Activated T-helper 1 cell treated with anti-CD3 and anti-CD28 coated beads, Interleukin-12 subunit alpha, Interleukin-12 subunit beta, Interleukin-2, Interleukin-4 antibody, amounts not matched to agents 30 ng/mL and 10 ng/mL and 1 ng/mL, durations not matched to agents 14 hours and 24 hours and 36 hours (primary cell): ENCODE measurements at regions not wholly inside any gene's neighbourhood (a gene's known extent, or its start where the extent isn't known, plus 50 kb on each side); places are given as distances from the start of the nearest gene placed in this dataset.
"Not testable (repeated sequence)": the region's sequence is repeated elsewhere in the genome, so short reads cannot be mapped to it uniquely, and the experiment has no call there.

Experiments
- DNase-seq: peaks from one replicate; pipeline ENCODE4 v3.0.0; 2021; ENCODE audit warnings: low spot score
- H3K27ac Mint-ChIP-seq: one replicate; pipeline ENCODE4 v1.8.0; 2021; ENCODE audit warnings: mild to moderate bottlenecking, mixed read lengths
- H3K27me3 Mint-ChIP-seq: one replicate; pipeline ENCODE4 v1.8.0; 2022; ENCODE audit warnings: mild to moderate bottlenecking, moderate library complexity, mixed read lengths; ENCODE audit not compliant: insufficient read depth
- H3K36me3 Mint-ChIP-seq: one replicate; pipeline ENCODE4 v1.8.0; 2021; ENCODE audit warnings: low read depth, mixed read lengths
- H3K4me1 Mint-ChIP-seq: one replicate; pipeline ENCODE4 v1.8.0; 2021; ENCODE audit warnings: low read depth, mixed read lengths
- H3K4me3 Mint-ChIP-seq: one replicate; pipeline ENCODE4 v1.8.0; 2021; ENCODE audit warnings: mild to moderate bottlenecking, moderate library complexity, mixed read lengths
- H3K9me3 Mint-ChIP-seq: one replicate; pipeline ENCODE4 v1.8.0; 2021; ENCODE audit warnings: mixed read lengths
- intact Hi-C: fragments of 100-400 bp; cut with micrococcal nuclease; formaldehyde crosslinking; loops from one replicate; pipeline ENCODE4 v1.15.1; 2024

GRCh38 chr6:886116-886515, 193.2 kb upstream of the EXOC2 start:
- H3K27me3 Mint-ChIP-seq, DNase-seq, H3K27ac Mint-ChIP-seq, H3K4me3 Mint-ChIP-seq, intact Hi-C loops, H3K36me3 Mint-ChIP-seq, H3K9me3 Mint-ChIP-seq: not testable (repeated sequence)
- H3K4me1 Mint-ChIP-seq, result peaks cover 12% of the 10 kb centered on the region

- Mint-ChIP-seq H3K27ac (no peak overlapping the region), H3K9me3 (no peaks in the 10 kb centered on the region), H3K4me1 (peaks cover 12% of the 10 kb centered on the region), H3K4me3 (no peak overlapping the region), H3K27me3 (peaks cover 6% of the 10 kb centered on the region), H3K36me3 (no peaks in the 10 kb centered on the region)
- no peak for DNase-seq
- intact Hi-C loops, result no loop called here
These were observed 192.2 kb upstream of the EXOC2 start for GRCh38 chr6:885051-885590.

DNA sequence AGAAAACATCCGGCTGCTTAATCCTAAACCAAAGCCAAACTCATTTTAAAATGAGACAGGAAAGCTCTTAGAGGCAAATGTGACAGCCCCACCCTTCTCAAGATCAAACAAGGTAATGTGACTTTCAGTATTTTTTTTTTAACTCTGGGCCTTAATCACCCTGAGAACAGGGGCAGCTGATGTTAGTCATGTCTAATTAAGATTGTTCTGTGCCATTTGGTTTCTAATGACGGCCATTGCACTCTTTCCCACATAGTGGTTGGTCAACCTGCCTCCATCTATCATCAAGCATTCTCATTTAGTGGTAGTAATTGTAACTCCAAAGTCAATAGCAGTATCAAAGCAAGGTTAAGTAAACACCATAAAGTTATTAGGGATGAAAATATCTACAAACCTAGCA, 191.6 kb upstream of the EXOC2 start:
- Mint-ChIP-seq H3K36me3 (no peaks in the 10 kb centered on the region), H3K9me3 (no peaks in the 10 kb centered on the region), H3K27ac (no peak overlapping the region), H3K27me3 (peaks cover 7% of the 10 kb centered on the region), H3K4me3 (no peak overlapping the region), H3K4me1 (peaks cover 12% of the 10 kb centered on the region)
- DNase-seq, result no peak
- intact Hi-C loops, result no loop called here

GRCh38 chr6:882084-882598, 189.2 kb upstream of the EXOC2 start:
- Mint-ChIP-seq H3K4me3 (no peak overlapping the region), H3K27ac (no peak overlapping the region), H3K9me3 (no peaks in the 10 kb centered on the region), H3K36me3 (no peaks in the 10 kb centered on the region), H3K4me1 (peaks cover 12% of the 10 kb centered on the region), H3K27me3 (peaks cover 11% of the 10 kb centered on the region)
- intact Hi-C loops, result no loop called here
- DNase-seq, result no peak

GRCh38 chr6:878179-878578, 185.2 kb upstream of the EXOC2 start:
- Mint-ChIP-seq H3K4me3 (no peak overlapping the region), H3K9me3 (no peaks in the 10 kb centered on the region), H3K36me3 (no peaks in the 10 kb centered on the region), H3K27me3 (peaks cover 15% of the 10 kb centered on the region), H3K4me1 (no peaks in the 10 kb centered on the region), H3K27ac (no peak overlapping the region)
- no peak for DNase-seq
- intact Hi-C loops, result no loop called here

- H3K9me3 Mint-ChIP-seq, result no peaks in the 10 kb centered on the region
- H3K4me3 Mint-ChIP-seq, result no peak overlapping the region
- peaks cover 8% of the 10 kb centered on the region for H3K27me3 Mint-ChIP-seq
- no peak overlapping the region for H3K27ac Mint-ChIP-seq
- intact Hi-C loops, result no loop called here
- no peak for DNase-seq
- no peaks in the 10 kb centered on the region for H3K4me1 Mint-ChIP-seq
- no peaks in the 10 kb centered on the region for H3K36me3 Mint-ChIP-seq
These were observed 182.1 kb upstream of the EXOC2 start for GRCh38 chr6:875012-875411.

GRCh38 chr6:872570-873125, 179.7 kb upstream of the EXOC2 start:
- H3K27me3 Mint-ChIP-seq, result peaks cover 6% of the 10 kb centered on the region
- no peaks in the 10 kb centered on the region for H3K36me3 Mint-ChIP-seq
- no peaks in the 10 kb centered on the region for H3K4me1 Mint-ChIP-seq
- H3K9me3 Mint-ChIP-seq, result no peaks in the 10 kb centered on the region
- intact Hi-C loops, result no loop called here
- H3K27ac Mint-ChIP-seq, result no peak overlapping the region
- H3K4me3 Mint-ChIP-seq, result no peak overlapping the region
- DNase-seq, result no peak

GRCh38 chr6:871503-871902, 178.6 kb upstream of the EXOC2 start:
- intact Hi-C loops, result no loop called here

GRCh38 chr6:870096-870495, 177.2 kb upstream of the EXOC2 start:
- Mint-ChIP-seq H3K4me3 (no peak overlapping the region), H3K27me3 (peaks cover 2% of the 10 kb centered on the region), H3K4me1 (no peaks in the 10 kb centered on the region), H3K9me3 (no peaks in the 10 kb centered on the region), H3K27ac (no peak overlapping the region), H3K36me3 (no peaks in the 10 kb centered on the region)
- intact Hi-C loops, result no loop called here
- no peak for DNase-seq

More at GRCh38 chr6:871503-871902, 178.6 kb upstream of the EXOC2 start:
- Mint-ChIP-seq H3K36me3 (no peaks in the 10 kb centered on the region), H3K9me3 (no peaks in the 10 kb centered on the region), H3K27ac (no peak overlapping the region), H3K4me1 (no peaks in the 10 kb centered on the region), H3K27me3 (peaks cover 4% of the 10 kb centered on the region), H3K4me3 (no peak overlapping the region)
- DNase-seq, result no peak

GRCh38 chr6:868201-868600, 175.3 kb upstream of the EXOC2 start:
- no peak for DNase-seq
- no peak overlapping the region for H3K27ac Mint-ChIP-seq
- H3K9me3 Mint-ChIP-seq, result no peaks in the 10 kb centered on the region
- intact Hi-C loops, result no loop called here
- H3K4me3 Mint-ChIP-seq, result no peak overlapping the region
- H3K4me1 Mint-ChIP-seq, result no peaks in the 10 kb centered on the region
- H3K27me3 Mint-ChIP-seq, result peaks cover 3% of the 10 kb centered on the region
- no peaks in the 10 kb centered on the region for H3K36me3 Mint-ChIP-seq

DNA sequence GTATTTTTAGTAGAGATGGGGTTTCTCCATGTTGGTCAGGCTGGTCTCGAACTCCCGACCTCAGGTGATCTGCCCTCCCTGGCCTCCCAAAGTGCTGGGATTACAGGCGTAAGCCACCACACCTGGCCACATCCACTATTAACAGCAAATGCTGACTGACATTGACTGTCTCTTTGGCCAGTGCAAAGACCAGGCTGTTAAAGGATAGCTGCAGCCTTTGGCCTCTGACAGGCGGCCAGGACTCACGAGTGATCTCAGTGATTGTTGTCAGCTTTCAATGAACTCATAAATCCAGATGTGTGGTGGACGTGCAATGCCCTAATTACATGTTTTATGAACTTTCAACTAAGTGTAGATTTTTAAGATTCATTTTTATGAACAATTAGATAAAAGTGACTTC, 174.4 kb upstream of the EXOC2 start:
- no peaks in the 10 kb centered on the region for H3K4me1 Mint-ChIP-seq
- H3K27ac Mint-ChIP-seq, result no peak overlapping the region
- no peaks in the 10 kb centered on the region for H3K9me3 Mint-ChIP-seq
- H3K4me3 Mint-ChIP-seq, result no peak overlapping the region
- peaks cover 3% of the 10 kb centered on the region for H3K27me3 Mint-ChIP-seq
- intact Hi-C loops, result no loop called here
- no peaks in the 10 kb centered on the region for H3K36me3 Mint-ChIP-seq
- no peak for DNase-seq

- Mint-ChIP-seq H3K36me3 (no peaks in the 10 kb centered on the region), H3K9me3 (no peaks in the 10 kb centered on the region), H3K27ac (no peak overlapping the region), H3K4me1 (no peaks in the 10 kb centered on the region), H3K4me3 (no peak overlapping the region), H3K27me3 (peaks cover 7% of the 10 kb centered on the region)
- intact Hi-C loops, result no loop called here
- no peak for DNase-seq
These were observed 173.4 kb upstream of the EXOC2 start for GRCh38 chr6:866316-866715.

- no peaks in the 10 kb centered on the region for H3K9me3 Mint-ChIP-seq
- no peak overlapping the region for H3K4me3 Mint-ChIP-seq
These were observed 172.9 kb upstream of the EXOC2 start for GRCh38 chr6:865846-866245.

GRCh38 chr6:863831-864230, 170.9 kb upstream of the EXOC2 start:
- H3K4me3 Mint-ChIP-seq, result no peak overlapping the region
- H3K27ac Mint-ChIP-seq, result no peak overlapping the region
- no peak for DNase-seq
- no peaks in the 10 kb centered on the region for H3K9me3 Mint-ChIP-seq
- no peaks in the 10 kb centered on the region for H3K4me1 Mint-ChIP-seq
- intact Hi-C loops, result no loop called here
- H3K36me3 Mint-ChIP-seq, result no peaks in the 10 kb centered on the region
- H3K27me3 Mint-ChIP-seq, result peaks cover 9% of the 10 kb centered on the region

More at GRCh38 chr6:865846-866245, 172.9 kb upstream of the EXOC2 start:
- intact Hi-C loops, result no loop called here
- Mint-ChIP-seq H3K27me3 (peaks cover 7% of the 10 kb centered on the region), H3K36me3 (no peaks in the 10 kb centered on the region), H3K4me1 (no peaks in the 10 kb centered on the region), H3K27ac (no peak overlapping the region)
- no peak for DNase-seq
